Muscle of arm (tissue), 1 donor: ENCODE measurements at regions not wholly inside any gene's neighbourhood (a gene's known extent, or its start where the extent isn't known, plus 50 kb on each side); places are given as distances from the start of the nearest gene placed in this dataset.

Experiments used
- DNase-seq: peaks from one replicate; pipeline ENCODE4 v3.0.0-alpha.2; 2013

GRCh38 chr13:74871369-74872070, 610.4 kb downstream of the TBC1D4 start:
- peak; percentile 12 for DNase-seq

GRCh38 chr13:74870865-74871264, 611.1 kb downstream of the TBC1D4 start:
- DNase-seq, result no peak

DNA sequence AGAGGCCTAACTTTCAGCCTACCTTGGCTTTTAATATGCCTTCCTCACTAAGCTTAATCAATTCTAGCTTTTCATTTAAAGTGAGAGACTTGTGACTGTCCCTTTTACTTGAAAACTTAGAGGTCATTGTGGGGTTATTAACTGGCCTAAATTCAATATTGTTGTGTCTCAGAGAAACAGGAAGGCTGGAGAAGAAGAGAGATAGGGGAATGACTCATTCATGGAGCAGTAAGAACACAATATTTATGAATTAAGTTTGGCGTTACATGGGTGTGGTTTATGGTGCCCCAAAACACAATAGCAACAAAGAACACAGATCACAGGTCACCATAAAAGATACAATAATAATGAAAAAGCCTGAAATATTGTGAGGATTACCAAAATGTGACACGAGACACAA, 612.1 kb downstream of the TBC1D4 start:
- no peak for DNase-seq

DNA sequence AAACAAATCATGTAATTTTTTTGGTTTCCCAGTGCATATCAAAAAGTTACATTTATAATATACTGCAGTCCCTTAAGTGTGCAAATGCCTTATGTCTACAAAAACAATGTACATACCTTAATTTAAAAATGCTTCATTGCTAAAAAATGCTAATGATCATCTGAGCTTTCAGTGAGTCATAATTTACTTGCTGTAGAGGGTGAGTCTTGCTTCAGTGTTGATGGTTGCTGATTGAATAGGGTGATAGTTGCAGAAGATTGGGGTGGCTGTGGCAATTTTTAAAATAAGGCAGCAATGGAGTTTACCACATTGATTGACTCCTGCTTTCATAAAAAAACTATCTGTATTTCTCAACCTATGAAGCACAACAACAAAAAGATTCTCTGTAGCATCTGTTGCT, 613.9 kb downstream of the TBC1D4 start:
- DNase-seq, result no peak

GRCh38 chr13:74867460-74867859, 614.5 kb downstream of the TBC1D4 start:
- no peak for DNase-seq

DNA sequence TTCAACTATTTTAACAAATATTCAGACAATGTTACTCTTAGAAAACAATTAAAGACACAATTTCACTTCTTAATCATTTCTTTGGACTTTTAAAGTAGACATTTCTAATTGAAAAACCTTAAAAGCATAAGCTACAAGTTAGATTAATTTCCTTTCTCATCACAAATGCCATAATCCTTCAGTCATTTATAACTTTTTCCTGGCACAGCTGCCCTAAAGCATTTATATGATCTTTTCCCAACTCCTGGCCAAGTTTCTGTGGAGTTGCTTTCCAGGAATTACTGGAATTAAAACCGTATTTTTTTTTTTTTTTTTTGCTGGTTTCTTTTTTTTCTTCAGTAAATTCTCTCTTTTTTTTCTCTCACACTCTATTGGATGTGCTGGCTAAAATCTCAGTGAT, 615.9 kb downstream of the TBC1D4 start:
- peak; percentile 80 for DNase-seq

DNA sequence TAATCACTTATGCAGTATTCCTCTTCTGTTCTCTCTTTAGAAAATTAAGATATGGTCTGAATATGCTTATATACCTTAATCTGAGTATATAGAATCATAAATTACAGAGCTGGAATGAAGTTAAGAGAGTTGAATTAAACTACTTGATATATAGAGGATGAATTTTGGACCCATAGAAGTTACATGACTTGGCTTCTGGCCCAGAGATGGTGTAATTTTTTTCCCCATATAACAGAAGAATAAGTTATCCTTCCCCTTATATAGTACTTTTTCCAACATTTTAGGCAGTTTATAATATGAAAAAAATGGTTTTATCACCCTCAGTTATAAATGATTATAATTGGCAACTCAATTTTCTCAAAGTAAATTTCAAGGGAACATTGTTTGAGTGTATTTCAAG, 616.3 kb downstream of the TBC1D4 start:
- peak; percentile 68 for DNase-seq

GRCh38 chr13:74860789-74861188, 621.2 kb downstream of the TBC1D4 start:
- no peak for DNase-seq

GRCh38 chr13:74850893-74851292, 631.1 kb downstream of the TBC1D4 start:
- no peak for DNase-seq

DNA sequence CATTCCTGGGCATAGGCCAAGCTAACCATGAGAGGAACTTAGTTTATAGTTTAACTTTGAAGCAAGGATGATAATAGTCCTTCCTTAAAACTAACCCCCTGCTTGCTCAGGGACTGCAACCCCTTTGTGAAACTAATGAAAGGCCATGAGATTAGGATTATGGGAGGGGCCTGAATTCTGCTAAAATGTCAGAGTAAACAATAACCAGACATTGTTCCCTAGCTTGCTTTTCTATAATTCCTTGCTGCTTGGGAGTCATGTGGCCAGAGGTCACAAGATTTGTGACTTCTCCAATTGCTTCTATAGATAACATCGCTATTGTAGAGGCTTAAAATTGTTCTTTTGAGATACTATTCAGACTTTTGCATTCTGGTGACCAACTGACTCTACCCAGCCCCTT, 634.0 kb downstream of the TBC1D4 start:
- no peak for DNase-seq

DNA sequence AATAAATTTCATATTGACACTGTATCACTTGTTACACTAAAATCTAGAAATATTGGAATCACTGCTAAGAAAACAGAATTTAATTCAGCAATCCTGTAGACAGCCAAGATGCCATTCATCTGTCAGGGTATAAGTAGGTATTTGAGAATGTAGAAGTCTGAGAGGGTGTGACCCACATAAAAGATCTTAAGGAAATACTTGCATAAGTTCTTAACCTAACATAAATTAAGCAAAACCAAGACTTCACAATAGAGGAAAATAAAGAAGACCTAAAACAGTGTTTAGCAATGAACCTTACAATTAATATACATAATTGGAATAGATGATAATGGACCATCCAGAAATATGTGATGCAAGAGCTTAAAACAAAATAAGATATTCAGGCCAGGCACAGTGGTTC, 636.2 kb downstream of the TBC1D4 start:
- no peak for DNase-seq

DNA sequence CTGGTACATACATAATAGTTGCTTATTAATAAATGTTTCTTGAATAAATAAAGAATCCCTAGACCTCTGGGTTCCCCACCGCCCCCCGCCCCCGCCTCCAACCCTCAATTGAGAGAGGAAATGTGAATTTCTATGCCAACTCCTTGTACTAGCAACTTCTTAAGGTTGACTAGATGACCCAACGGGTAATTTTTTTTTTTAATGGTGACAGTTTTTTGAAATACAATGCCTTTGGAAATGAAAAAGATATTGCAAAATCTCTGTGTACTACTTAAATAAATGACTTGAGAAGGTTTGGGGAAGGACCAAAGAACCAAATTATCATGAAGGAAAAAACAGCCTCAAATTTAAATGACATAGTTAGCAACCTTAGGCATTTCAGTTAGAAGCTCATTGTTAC, 640.3 kb downstream of the TBC1D4 start:
- no peak for DNase-seq

DNA sequence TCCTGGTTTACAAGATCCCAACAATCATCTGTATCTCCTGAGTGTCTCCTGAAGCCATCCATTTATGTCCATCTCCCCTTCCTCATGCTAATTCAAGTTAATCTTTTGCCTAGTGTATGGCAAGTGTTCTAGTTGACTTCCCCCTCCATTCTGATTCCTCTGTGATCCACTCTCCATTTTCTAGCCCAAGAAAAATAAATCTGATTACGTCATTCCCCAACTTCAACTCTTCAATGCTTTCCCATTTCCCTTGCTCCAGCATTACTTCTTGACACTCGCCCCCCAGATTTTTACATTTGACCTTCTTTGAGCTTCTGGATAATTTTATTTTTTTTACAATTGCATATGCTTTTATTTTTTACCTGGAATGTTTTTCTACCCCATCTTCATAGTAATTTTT, 640.8 kb downstream of the TBC1D4 start:
- DNase-seq, result no peak

GRCh38 chr13:74839656-74840055, 642.3 kb downstream of the TBC1D4 start:
- no peak for DNase-seq

DNA sequence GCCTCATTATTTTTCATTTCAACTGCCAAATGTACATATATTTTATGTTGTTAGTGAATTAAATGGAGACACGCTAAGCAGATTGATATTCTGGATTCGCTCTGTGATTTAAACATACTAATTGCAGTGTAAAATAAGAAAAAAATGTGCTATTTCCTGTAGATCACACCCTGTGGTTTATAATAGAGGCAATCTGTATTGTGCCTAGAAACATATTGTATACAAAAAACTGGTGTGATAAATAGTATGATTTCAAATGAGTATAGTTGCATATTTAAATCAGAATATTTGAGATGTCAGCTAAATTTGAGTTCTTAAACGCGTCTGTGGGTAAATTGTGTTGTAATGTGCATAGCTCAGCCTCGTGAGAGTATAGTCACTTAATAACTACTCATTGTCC, 643.9 kb downstream of the TBC1D4 start:
- no peak for DNase-seq

DNA sequence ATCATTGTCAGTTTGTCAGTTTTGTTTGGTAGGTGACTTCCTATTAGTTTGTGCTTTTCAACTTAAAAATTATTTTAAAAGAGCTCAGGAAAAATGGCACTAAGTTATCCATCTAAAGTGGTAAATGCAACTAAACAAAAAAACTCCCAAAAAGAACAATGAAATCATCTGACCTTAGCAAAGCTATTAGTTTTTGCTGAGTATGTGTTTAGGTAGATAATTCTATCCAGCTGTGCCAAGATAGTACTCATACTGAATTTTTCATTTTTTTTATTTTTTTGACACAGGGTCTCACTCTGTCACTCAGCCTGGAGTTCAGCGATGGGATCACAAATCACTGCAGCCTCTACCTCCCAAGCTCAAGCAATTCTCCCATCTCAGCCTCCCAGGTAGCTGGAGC, 645.3 kb downstream of the TBC1D4 start:
- no peak for DNase-seq

- DNase-seq, result no peak
Observed at GRCh38 chr13:74835579-74835978, 646.4 kb downstream of the TBC1D4 start.

- DNase-seq, result no peak
Observed at GRCh38 chr13:74825938-74826246, 656.1 kb downstream of the TBC1D4 start.

GRCh38 chr13:74825152-74825937, 656.6 kb downstream of the TBC1D4 start:
- DNase-seq, result peak; percentile 8

- DNase-seq, result no peak
Observed at GRCh38 chr13:74820809-74821208, 661.2 kb downstream of the TBC1D4 start.

DNA sequence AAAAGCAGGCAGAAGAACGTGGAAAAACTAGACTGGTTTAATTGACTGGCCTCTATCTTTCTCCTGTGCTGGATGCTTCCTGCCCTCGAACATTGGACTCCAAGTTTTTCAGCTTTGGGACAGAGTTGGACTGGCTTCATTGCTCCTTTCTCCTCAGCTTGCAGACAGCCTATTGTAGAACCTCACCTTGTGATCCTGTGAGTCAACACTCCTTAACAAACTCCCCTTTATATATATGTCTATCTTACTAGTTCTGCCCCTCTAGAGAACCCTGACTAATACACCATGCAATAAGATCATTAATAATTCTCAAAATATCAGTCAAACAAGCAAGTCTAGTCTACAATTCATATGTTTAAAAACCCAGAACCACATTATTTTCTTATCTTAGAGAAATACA, 662.4 kb downstream of the TBC1D4 start:
- DNase-seq, result no peak

DNA sequence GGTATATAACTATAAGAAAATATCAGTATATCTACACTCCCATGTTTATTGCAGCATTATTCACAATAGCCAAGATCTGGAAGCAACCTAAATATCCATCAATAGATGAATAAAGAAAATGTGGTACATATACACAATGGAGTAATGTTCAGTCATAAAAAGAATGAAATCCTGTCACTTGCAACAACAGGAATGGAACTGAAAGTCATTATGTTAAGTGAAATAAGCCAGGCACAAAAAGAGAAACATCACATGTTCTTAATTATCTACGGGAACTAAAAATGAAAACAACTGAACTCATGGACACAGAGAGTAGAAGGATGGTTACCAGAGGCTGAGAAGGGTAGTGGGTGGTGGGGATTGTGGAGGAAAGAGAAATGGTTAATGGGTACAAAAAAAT, 665.2 kb downstream of the TBC1D4 start:
- no peak for DNase-seq

DNA sequence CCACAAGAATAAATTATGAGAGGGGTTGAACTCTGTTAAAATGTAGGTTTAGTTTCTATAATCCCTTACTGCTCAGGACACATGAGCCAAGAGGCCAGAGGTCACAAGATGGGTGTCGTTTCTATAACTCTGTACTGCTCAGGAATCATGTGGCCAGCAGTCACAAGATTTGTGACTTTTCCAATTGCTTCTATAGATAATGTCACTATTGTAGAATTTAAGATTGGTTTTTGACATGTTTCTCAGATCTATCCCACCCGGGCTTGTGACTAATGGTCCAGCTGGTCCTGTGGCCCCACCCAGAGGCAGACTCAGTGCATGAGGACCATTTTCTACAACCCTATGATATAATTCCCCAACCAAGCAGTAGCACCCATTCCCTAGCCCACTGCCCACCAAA, 662.0 kb upstream of the KLF12 start:
- DNase-seq, result no peak

GRCh38 chr13:74795526-74795925, 661.3 kb upstream of the KLF12 start:
- no peak for DNase-seq
